Endodermal cell (in vitro differentiated cells): ENCODE measurements at regions not wholly inside any gene's neighbourhood (a gene's known extent, or its start where the extent isn't known, plus 50 kb on each side); places are given as distances from the start of the nearest gene placed in this dataset.

ENCODE experiments used
- DNase-seq: peaks from one replicate; pipeline ENCODE4 v3.0.0-alpha.2; 2017
- H3K27ac ChIP-seq: 2 replicates; pipeline ENCODE4 v1.5.1; 2013; ENCODE audit warnings: mild to moderate bottlenecking, low read depth, low read length, moderate library complexity
- H3K27me3 ChIP-seq: 2 replicates; pipeline ENCODE4 v1.6.1; 2013; ENCODE audit warnings: mild to moderate bottlenecking, low read length, moderate library complexity; ENCODE audit not compliant: insufficient read depth, control insufficient read depth, poor library complexity, severe bottlenecking
- H3K36me3 ChIP-seq: 2 replicates; pipeline ENCODE4 v1.7.0; 2013; ENCODE audit warnings: mild to moderate bottlenecking, low read length, moderate library complexity; ENCODE audit not compliant: control insufficient read depth, insufficient read depth
- H3K4me1 ChIP-seq: one replicate; pipeline ENCODE4 v1.7.0; 2013; ENCODE audit warnings: low read length; ENCODE audit not compliant: control insufficient read depth, insufficient read depth
- H3K4me3 ChIP-seq: 2 replicates; pipeline ENCODE4 v1.5.1; 2013; ENCODE audit warnings: mild to moderate bottlenecking, low read length, moderate library complexity
- H3K9ac ChIP-seq: 2 replicates; pipeline ENCODE4 v1.6.1; 2013; ENCODE audit warnings: mild to moderate bottlenecking, low read length, moderate library complexity; ENCODE audit not compliant: poor library complexity, severe bottlenecking; ENCODE audit errors: extremely low read depth
- H3K9me3 ChIP-seq: 2 replicates; pipeline ENCODE4 v1.6.1; 2013; ENCODE audit warnings: mild to moderate bottlenecking, low read length, moderate library complexity; ENCODE audit not compliant: control insufficient read depth
- H3K27ac Mint-ChIP-seq: 2 replicates; pipeline ENCODE4 v1.8.0; 2020; ENCODE audit warnings: mixed read lengths
- H3K27me3 Mint-ChIP-seq: 2 replicates; pipeline ENCODE4 v1.8.0; 2021; ENCODE audit warnings: mild to moderate bottlenecking, mixed read lengths; ENCODE audit not compliant: insufficient read depth
- H3K36me3 Mint-ChIP-seq: 2 replicates; pipeline ENCODE4 v1.8.0; 2020; ENCODE audit warnings: low read depth, mixed read lengths
- H3K4me1 Mint-ChIP-seq: 2 replicates; pipeline ENCODE4 v1.8.0; 2020; ENCODE audit warnings: mixed read lengths
- H3K4me3 Mint-ChIP-seq: 2 replicates; pipeline ENCODE4 v1.8.0; 2020; ENCODE audit warnings: mild to moderate bottlenecking, moderate library complexity, mixed read lengths
- H3K9me3 Mint-ChIP-seq: 2 replicates; pipeline ENCODE4 v1.8.0; 2020; ENCODE audit warnings: mild to moderate bottlenecking, mixed read lengths
- WGBS, 2 experiments: methylation state at CpG; one replicate each; pipeline versions ENCODE4 v1.1.5 to v1.1.7; 2013; ENCODE audit warnings: missing lambda C conversion rate in 2 of 2, mixed read lengths in 1 of 2; ENCODE audit not compliant: insufficient coverage in 1 of 2, insufficient read length in 1 of 2; 5-methylcytosine and 5-hydroxymethylcytosine counted together
- TF ChIP-seq, protein P1 (sequence below): fragments of 200-600 bp; sonication (generic); conservative IDR thresholded peaks from 2 replicates; pipeline ENCODE4 v1.5.0; 2021; ENCODE audit warnings: antibody characterized with exemption, mild to moderate bottlenecking

DNA sequence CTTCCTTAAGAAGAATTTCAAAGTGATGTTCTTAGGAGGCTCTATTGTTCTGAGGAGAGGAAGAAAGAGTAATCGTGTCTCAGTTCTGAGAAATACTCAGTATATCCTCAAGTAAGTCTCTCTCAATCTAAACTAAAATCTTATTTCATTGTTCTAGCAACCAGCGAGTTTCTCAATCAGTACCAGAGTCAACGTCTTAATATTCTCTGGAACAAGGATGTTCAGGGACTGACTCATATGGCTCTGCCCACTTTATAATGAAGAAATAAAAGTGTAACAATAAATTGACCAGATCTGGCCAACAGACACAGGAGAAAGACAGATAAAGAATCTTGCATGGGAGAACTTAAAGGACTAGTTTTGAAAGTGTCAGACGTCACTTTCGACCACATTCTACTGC is 469.8 kb upstream of the FLRT2 start:
- H3K27me3 ChIP-seq = no peaks in the 10 kb centered on the region
- no peak overlapping the region for H3K9ac ChIP-seq
- no peaks in the 10 kb centered on the region for H3K4me1 ChIP-seq
- Mint-ChIP-seq H3K27ac (no peak overlapping the region), H3K36me3 (no peaks in the 10 kb centered on the region), H3K9me3 (peaks cover 11% of the 10 kb centered on the region), H3K4me1 (no peaks in the 10 kb centered on the region), H3K4me3 (no peak overlapping the region), H3K27me3 (peaks cover 1% of the 10 kb centered on the region)
- no peak overlapping the region for H3K4me3 ChIP-seq
- no peak overlapping the region for H3K27ac ChIP-seq
- DNase-seq = no peak
- no peaks in the 10 kb centered on the region for H3K36me3 ChIP-seq
- H3K9me3 ChIP-seq = peaks cover 5% of the 10 kb centered on the region
- TF ChIP-seq, protein P1, sequence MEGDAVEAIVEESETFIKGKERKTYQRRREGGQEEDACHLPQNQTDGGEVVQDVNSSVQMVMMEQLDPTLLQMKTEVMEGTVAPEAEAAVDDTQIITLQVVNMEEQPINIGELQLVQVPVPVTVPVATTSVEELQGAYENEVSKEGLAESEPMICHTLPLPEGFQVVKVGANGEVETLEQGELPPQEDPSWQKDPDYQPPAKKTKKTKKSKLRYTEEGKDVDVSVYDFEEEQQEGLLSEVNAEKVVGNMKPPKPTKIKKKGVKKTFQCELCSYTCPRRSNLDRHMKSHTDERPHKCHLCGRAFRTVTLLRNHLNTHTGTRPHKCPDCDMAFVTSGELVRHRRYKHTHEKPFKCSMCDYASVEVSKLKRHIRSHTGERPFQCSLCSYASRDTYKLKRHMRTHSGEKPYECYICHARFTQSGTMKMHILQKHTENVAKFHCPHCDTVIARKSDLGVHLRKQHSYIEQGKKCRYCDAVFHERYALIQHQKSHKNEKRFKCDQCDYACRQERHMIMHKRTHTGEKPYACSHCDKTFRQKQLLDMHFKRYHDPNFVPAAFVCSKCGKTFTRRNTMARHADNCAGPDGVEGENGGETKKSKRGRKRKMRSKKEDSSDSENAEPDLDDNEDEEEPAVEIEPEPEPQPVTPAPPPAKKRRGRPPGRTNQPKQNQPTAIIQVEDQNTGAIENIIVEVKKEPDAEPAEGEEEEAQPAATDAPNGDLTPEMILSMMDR = no peak
- 92% methylated on average over 5 of the region's 5 CpGs; no CpG with 5 or more reads in 1 of the 2 experiments for WGBS, 2 experiments

DNA sequence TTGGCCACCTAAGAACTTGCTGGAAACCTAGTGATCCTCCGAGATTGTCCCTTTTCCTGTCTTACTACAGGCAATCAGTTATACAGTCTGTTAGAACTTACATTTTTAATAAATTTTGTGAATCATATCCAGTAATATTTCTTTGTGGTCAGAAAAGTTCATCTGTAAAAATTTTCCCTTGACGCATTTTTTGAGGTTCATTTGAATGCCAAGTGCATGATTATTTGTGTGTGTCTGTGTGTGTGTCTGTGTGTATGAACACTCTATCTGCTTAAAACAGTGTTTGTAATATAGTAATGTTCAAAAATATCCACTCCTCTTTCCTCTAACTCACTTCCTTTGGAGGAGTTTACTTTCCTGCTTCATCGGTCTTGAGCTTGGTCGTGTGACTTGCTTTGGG is 468.7 kb upstream of the FLRT2 start:
- Histone ChIP-seq H3K27ac (no peak overlapping the region), H3K9ac (no peak overlapping the region), H3K27me3 (no peaks in the 10 kb centered on the region), H3K36me3 (no peaks in the 10 kb centered on the region), H3K4me3 (no peak overlapping the region), H3K9me3 (no peaks in the 10 kb centered on the region), H3K4me1 (no peaks in the 10 kb centered on the region)
- WGBS, 2 experiments = 93% methylated on average over 4 of the region's 4 CpGs; no CpG with 5 or more reads in 1 of the 2 experiments
- Mint-ChIP-seq H3K4me1 (no peaks in the 10 kb centered on the region), H3K27ac (no peak overlapping the region), H3K27me3 (no peaks in the 10 kb centered on the region), H3K36me3 (no peaks in the 10 kb centered on the region), H3K4me3 (no peak overlapping the region), H3K9me3 (peaks cover under 1% of the 10 kb centered on the region)
- TF ChIP-seq, protein P1 = no peak
- DNase-seq = no peak

DNA sequence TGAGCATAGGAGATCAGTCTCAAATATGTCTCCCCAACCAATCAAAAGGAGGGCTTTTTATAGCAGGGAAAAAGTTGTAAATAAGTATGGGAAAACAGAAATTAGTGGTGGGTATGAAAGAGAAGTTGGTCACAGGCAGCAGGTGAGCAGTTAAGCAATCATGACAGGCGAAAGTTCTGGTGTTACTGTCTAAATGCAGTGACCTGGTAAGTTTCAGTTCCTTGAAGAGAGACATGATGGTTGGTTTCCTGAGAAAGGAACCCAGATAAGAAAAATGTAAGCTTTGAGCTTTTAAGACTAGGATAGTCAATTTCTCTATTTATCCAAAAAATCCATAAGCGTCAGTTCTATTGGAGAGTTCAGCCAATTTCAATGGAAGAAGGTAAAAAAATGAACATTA is 466.2 kb upstream of the FLRT2 start:
- DNase-seq = no peak
- Mint-ChIP-seq H3K9me3 (no peaks in the 10 kb centered on the region), H3K27me3 (no peaks in the 10 kb centered on the region), H3K4me3 (no peak overlapping the region), H3K27ac (no peak overlapping the region), H3K4me1 (no peaks in the 10 kb centered on the region), H3K36me3 (no peaks in the 10 kb centered on the region)
- 84 to 86% methylated on average over 1 to 2 of the region's 2 CpGs for WGBS, 2 experiments
- no peaks in the 10 kb centered on the region for H3K36me3 ChIP-seq
- no peaks in the 10 kb centered on the region for H3K4me1 ChIP-seq
- no peaks in the 10 kb centered on the region for H3K9me3 ChIP-seq
- no peak overlapping the region for H3K9ac ChIP-seq
- no peak overlapping the region for H3K27ac ChIP-seq
- H3K4me3 ChIP-seq = no peak overlapping the region
- H3K27me3 ChIP-seq = no peaks in the 10 kb centered on the region
- TF ChIP-seq, protein P1 = no peak
